ENCODE measurements at regions not wholly inside any gene's neighbourhood (a gene's known extent, or its start where the extent isn't known, plus 50 kb on each side); places are given as distances from the start of the nearest gene placed in this dataset.

- DNase-seq = no peak
- no peaks in the 10 kb centered on the region for H3K4me1 ChIP-seq
- no peaks in the 10 kb centered on the region for H3K27me3 ChIP-seq
- peaks cover 0 to 25% (median 0%) of the 10 kb centered on the region in 11 donors for H3K9me3 ChIP-seq
- no peaks in the 10 kb centered on the region for H3K36me3 ChIP-seq
- ATAC-seq = no peak
- H3K27ac ChIP-seq = no peak overlapping the region
- intact Hi-C loops (cut with DNase I) = no loop called here
- TF ChIP-seq CTCF (IDR thresholded peaks at IDR 0.05) = no peak
- no peak overlapping the region for H3K4me3 ChIP-seq
Observed at GRCh38 chrX:5425119-5425518, 803.5 kb downstream of the NLGN4X start.

- Histone ChIP-seq H3K4me1 (no peaks in the 10 kb centered on the region), H3K27ac (no peak overlapping the region), H3K36me3 (no peaks in the 10 kb centered on the region), H3K4me3 (no peak overlapping the region), H3K9me3 (peaks cover 0 to 11% (median 0%) of the 10 kb centered on the region in 11 donors), H3K27me3 (no peaks in the 10 kb centered on the region)
- no peak for TF ChIP-seq CTCF (IDR thresholded peaks at IDR 0.05)
- no peak for DNase-seq
- ATAC-seq = no peak
- WGBS, 2 donors = 50% methylated on average over 1 of the region's 1 CpG
- intact Hi-C loops (cut with DNase I) = no loop called here
Observed at GRCh38 chrX:5417381-5417780, 811.3 kb downstream of the NLGN4X start.

GRCh38 chrX:5415738-5416137 is 812.9 kb downstream of the NLGN4X start:
- intact Hi-C loops (cut with DNase I) = no loop called here

GRCh38 chrX:5409106-5409505 is 819.6 kb downstream of the NLGN4X start:
- Histone ChIP-seq H3K4me3 (no peak overlapping the region), H3K27me3 (no peaks in the 10 kb centered on the region), H3K27ac (no peak overlapping the region), H3K36me3 (no peaks in the 10 kb centered on the region), H3K4me1 (no peaks in the 10 kb centered on the region), H3K9me3 (no peaks in the 10 kb centered on the region)
- intact Hi-C loops (cut with DNase I) = no loop called here
- TF ChIP-seq CTCF (IDR thresholded peaks at IDR 0.05) = no peak
- no peak for DNase-seq
- WGBS, 2 donors = 62 to 64% methylated on average over 5 of the region's 5 CpGs
- no peak for ATAC-seq

More at GRCh38 chrX:5415738-5416137, 812.9 kb downstream of the NLGN4X start:
- Histone ChIP-seq H3K36me3 (no peaks in the 10 kb centered on the region), H3K9me3 (peaks cover 0 to 3% (median 0%) of the 10 kb centered on the region in 11 donors), H3K27me3 (no peaks in the 10 kb centered on the region), H3K4me1 (no peaks in the 10 kb centered on the region), H3K27ac (no peak overlapping the region), H3K4me3 (no peak overlapping the region)
- DNase-seq = no peak
- TF ChIP-seq CTCF (IDR thresholded peaks at IDR 0.05) = no peak
- no peak for ATAC-seq
- WGBS, 2 donors = 91 to 93% methylated on average over 2 of the region's 2 CpGs

- WGBS, 2 donors = 80 to 88% methylated on average over 3 of the region's 3 CpGs
- intact Hi-C loops (cut with DNase I) = no loop called here
Observed at GRCh38 chrX:5402461-5402860, 826.2 kb downstream of the NLGN4X start.

More at GRCh38 chrX:5402461-5402860, 826.2 kb downstream of the NLGN4X start:
- Histone ChIP-seq H3K27ac (no peak overlapping the region), H3K36me3 (no peaks in the 10 kb centered on the region), H3K27me3 (no peaks in the 10 kb centered on the region), H3K9me3 (peaks cover 0 to 3% (median 0%) of the 10 kb centered on the region in 11 donors), H3K4me3 (no peak overlapping the region), H3K4me1 (no peaks in the 10 kb centered on the region)
- no peak for ATAC-seq
- no peak for TF ChIP-seq CTCF (IDR thresholded peaks at IDR 0.05)
- DNase-seq = no peak
